HEK293 (cell line): ENCODE measurements at regions not wholly inside any gene's neighbourhood (a gene's known extent, or its start where the extent isn't known, plus 50 kb on each side); places are given as distances from the start of the nearest gene placed in this dataset.

ENCODE experiments used
- ZNF121 ChIP-seq: fragments of 450-650 bp; formaldehyde crosslinking; IDR thresholded peaks from 2 replicates; pipeline ENCODE4 v1.5.1; 2016; ENCODE audit warnings: missing biosample characterization, missing genetic modification characterization
- ZNF132 ChIP-seq: fragments of 450-650 bp; formaldehyde crosslinking; IDR thresholded peaks from 2 replicates; pipeline ENCODE4 v1.5.1; 2017; ENCODE audit warnings: missing biosample characterization, missing genetic modification characterization, borderline replicate concordance
- ZNF350 ChIP-seq: fragments of 450-650 bp; formaldehyde crosslinking; IDR thresholded peaks from 2 replicates; pipeline ENCODE4 v1.5.0; 2017; ENCODE audit warnings: missing biosample characterization, mild to moderate bottlenecking, missing genetic modification characterization
- ZNF510 ChIP-seq: fragments of 450-650 bp; formaldehyde crosslinking; IDR thresholded peaks from 2 replicates; pipeline ENCODE4 v1.5.1; 2018; ENCODE audit warnings: mild to moderate bottlenecking, missing genetic modification characterization, missing biosample characterization; ENCODE audit not compliant: insufficient replicate concordance
- TF ChIP-seq, protein P1 (sequence below): fragments of 450-650 bp; formaldehyde crosslinking; IDR thresholded peaks from 2 replicates; pipeline ENCODE4 v1.5.1; 2016; ENCODE audit warnings: missing biosample characterization, missing genetic modification characterization

DNA sequence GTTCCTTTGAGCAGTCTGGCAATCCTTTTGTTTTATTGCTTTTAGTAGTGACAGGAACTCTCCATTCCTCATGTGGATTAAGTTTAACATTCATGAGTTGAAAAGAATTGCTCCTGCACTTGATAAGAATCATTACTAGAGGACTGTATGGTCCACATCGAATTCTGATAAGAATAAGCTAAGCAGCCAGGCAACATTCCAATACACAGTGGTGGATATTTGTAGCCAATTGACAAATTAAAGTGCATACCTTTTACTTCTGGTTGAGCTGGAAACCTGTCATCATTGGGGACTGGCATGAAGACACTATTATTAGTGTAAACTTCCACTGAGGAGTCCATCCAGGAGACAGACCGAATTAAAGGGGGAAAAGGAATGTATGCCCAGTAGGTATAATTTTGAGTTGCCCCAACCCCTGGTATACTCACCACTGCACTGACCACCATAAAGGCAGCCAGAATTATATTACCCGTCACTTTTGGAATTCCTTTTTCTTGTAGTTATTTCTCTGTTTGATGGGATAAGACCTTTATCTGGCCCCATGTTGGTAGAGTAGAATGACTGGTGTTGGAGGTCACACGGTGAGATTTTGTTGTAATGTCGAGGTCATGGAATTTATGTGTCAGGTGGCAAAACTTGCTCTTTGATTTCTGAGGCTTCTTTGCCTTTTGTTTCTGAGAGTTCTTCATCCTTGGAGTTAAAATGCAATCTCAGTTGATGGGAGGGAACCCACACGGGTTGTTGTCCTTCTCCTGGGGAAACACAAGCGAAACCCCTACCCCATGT is 72.1 kb upstream of the ARL4D start:
- TF ChIP-seq ZNF121 (tag by site-specific recombination): no peak
- TF ChIP-seq ZNF510: no peak
- no peak for TF ChIP-seq ZNF350
- TF ChIP-seq, protein P1, sequence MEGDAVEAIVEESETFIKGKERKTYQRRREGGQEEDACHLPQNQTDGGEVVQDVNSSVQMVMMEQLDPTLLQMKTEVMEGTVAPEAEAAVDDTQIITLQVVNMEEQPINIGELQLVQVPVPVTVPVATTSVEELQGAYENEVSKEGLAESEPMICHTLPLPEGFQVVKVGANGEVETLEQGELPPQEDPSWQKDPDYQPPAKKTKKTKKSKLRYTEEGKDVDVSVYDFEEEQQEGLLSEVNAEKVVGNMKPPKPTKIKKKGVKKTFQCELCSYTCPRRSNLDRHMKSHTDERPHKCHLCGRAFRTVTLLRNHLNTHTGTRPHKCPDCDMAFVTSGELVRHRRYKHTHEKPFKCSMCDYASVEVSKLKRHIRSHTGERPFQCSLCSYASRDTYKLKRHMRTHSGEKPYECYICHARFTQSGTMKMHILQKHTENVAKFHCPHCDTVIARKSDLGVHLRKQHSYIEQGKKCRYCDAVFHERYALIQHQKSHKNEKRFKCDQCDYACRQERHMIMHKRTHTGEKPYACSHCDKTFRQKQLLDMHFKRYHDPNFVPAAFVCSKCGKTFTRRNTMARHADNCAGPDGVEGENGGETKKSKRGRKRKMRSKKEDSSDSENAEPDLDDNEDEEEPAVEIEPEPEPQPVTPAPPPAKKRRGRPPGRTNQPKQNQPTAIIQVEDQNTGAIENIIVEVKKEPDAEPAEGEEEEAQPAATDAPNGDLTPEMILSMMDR: no peak
- TF ChIP-seq ZNF132: no peak
